ENCODE measurements at regions not wholly inside any gene's neighbourhood (a gene's known extent, or its start where the extent isn't known, plus 50 kb on each side); places are given as distances from the start of the nearest gene placed in this dataset.
"Not testable (repeated sequence)": the region's sequence is repeated elsewhere in the genome, so short reads cannot be mapped to it uniquely, and the experiment has no call there.

- not testable (repeated sequence) for TF ChIP-seq CTCF (IDR thresholded peaks at IDR 0.05; ENCODE audit: low read depth, low read length, poor library complexity, severe bottlenecking); EZH2phosphoT487 (IDR thresholded peaks at IDR 0.05; ENCODE audit: borderline replicate concordance, low read length)
Observed at GRCh38 chr5:19141937-19142524, 846.0 kb downstream of the CDH18 start.
